SK-N-SH (cell line): ENCODE measurements at regions not wholly inside any gene's neighbourhood (a gene's known extent, or its start where the extent isn't known, plus 50 kb on each side); places are given as distances from the start of the nearest gene placed in this dataset.

Experiments
- CTCF ChIA-PET: fragments of 300-600, 350-600 bp; formaldehyde crosslinking; extraction: SDS; loops from one replicate; lab custom pipeline; 2021; lab: Yijun Ruan, JAX
- POLR2A ChIA-PET: fragments of 350-600 bp; sonication (Branson Sonifier 250); formaldehyde crosslinking; extraction: SDS; loops from one replicate; lab custom pipeline; 2020; ENCODE audit warnings: antibody characterized with exemption, inconsistent platforms; lab: Yijun Ruan, JAX
- DNase-seq: peaks from one replicate; pipeline ENCODE4 v3.0.0; 2012
- H2AFZ ChIP-seq: fragments of 200-600 bp; sonication (generic); 2 replicates; pipeline ENCODE4 v1.8.1; 2016; ENCODE audit warnings: antibody characterized with exemption, mild to moderate bottlenecking, low read depth
- H3F3A ChIP-seq: fragments of 200-600 bp; sonication (generic); replicated peaks from 2 replicates; pipeline ENCODE3; 2016; ENCODE audit warnings: antibody characterized with exemption, mild to moderate bottlenecking; ENCODE audit not compliant: insufficient read depth
- H3K27ac ChIP-seq, 2 experiments: fragments of 200-500 bp in 1 of 2; fragments of 200-600 bp in 1 of 2; sonication (Bioruptor generic) in 1 of 2; sonication (generic), shearing (Covaris generic) in 1 of 2; 2 replicates each; pipeline versions ENCODE4 v1.5.1 to v1.6.1; 2014 to 2016; ENCODE audit warnings: low read depth in 2 of 2, inconsistent platforms in 1 of 2, low read length in 1 of 2, mild to moderate bottlenecking in 1 of 2, mixed read lengths in 1 of 2
- H3K27me3 ChIP-seq: fragments of 200-600 bp; sonication (generic), shearing (Covaris generic); 2 replicates; pipeline ENCODE4 v1.6.1; 2016; ENCODE audit warnings: mixed run types; ENCODE audit not compliant: insufficient read depth
- H3K36me3 ChIP-seq, 2 experiments: fragments of 200-500 bp in 1 of 2; fragments of 200-600 bp in 1 of 2; sonication (Bioruptor generic) in 1 of 2; sonication (generic) in 1 of 2; replicated peaks in 1 of 2; 2 replicates each; pipeline versions ENCODE3 to v1.5.1; 2014 to 2016; ENCODE audit warnings: low read length in 1 of 2, mild to moderate bottlenecking in 1 of 2; ENCODE audit not compliant: insufficient read depth in 2 of 2, control insufficient read depth in 1 of 2
- H3K4me1 ChIP-seq, 2 experiments: fragments of 200-500 bp in 1 of 2; fragments of 200-600 bp in 1 of 2; sonication (Bioruptor generic) in 1 of 2; sonication (generic), shearing (Covaris generic) in 1 of 2; 2 replicates each; pipeline versions ENCODE4 v1.5.1 to v1.6.1; 2014 to 2016; ENCODE audit warnings: low read depth in 1 of 2, low read length in 1 of 2, mixed run types in 1 of 2; ENCODE audit not compliant: insufficient read depth in 2 of 2, control insufficient read depth in 1 of 2
- H3K4me2 ChIP-seq: fragments of 200-600 bp; sonication (generic), shearing (Covaris generic); 2 replicates; pipeline ENCODE4 v1.6.1; 2017; ENCODE audit warnings: mixed run types
- H3K4me3 ChIP-seq, 2 experiments: fragments of 200-500 bp in 1 of 2; fragments of 200-600 bp in 1 of 2; sonication (Bioruptor generic) in 1 of 2; sonication (generic), shearing (Covaris generic) in 1 of 2; 2 replicates each; pipeline versions ENCODE4 v1.5.1 to v1.8.1; 2014 to 2016; ENCODE audit warnings: low read depth in 2 of 2, inconsistent platforms in 1 of 2, low read length in 1 of 2, mild to moderate bottlenecking in 1 of 2, mixed read lengths in 1 of 2, moderate library complexity in 1 of 2
- H3K79me2 ChIP-seq: fragments of 200-600 bp; sonication (generic); 2 replicates; pipeline ENCODE4 v1.8.1; 2017; ENCODE audit warnings: mild to moderate bottlenecking; ENCODE audit not compliant: insufficient read depth
- H3K9ac ChIP-seq: fragments of 200-600 bp; sonication (generic); 2 replicates; pipeline ENCODE4 v1.6.1; 2017; ENCODE audit warnings: mixed run types
- H3K9me2 ChIP-seq: fragments of 200-600 bp; sonication (generic); 2 replicates; pipeline ENCODE4 v1.6.1; 2017; ENCODE audit warnings: mixed run types
- H3K9me3 ChIP-seq: fragments of 200-600 bp; sonication (generic); 2 replicates; pipeline ENCODE4 v1.6.1; 2017; ENCODE audit warnings: mixed run types, mild to moderate bottlenecking, moderate library complexity
- H4K20me1 ChIP-seq: fragments of 200-600 bp; sonication (generic); 2 replicates; pipeline ENCODE4 v1.6.1; 2017; ENCODE audit warnings: mild to moderate bottlenecking, mixed run types; ENCODE audit not compliant: insufficient read depth
- CHD2 ChIP-seq: fragments of 150-350 bp; IDR thresholded peaks from 2 replicates; pipeline ENCODE4 v1.6.1; 2018; ENCODE audit warnings: low read length; ENCODE audit not compliant: partially characterized antibody
- ELF1 ChIP-seq: IDR thresholded peaks from 2 replicates; pipeline ENCODE4 v1.4.0; 2012
- EZH2phosphoT487 ChIP-seq: fragments of 200-600 bp; sonication (generic); IDR thresholded peaks from 2 replicates; pipeline ENCODE4 v1.6.1; 2017; ENCODE audit warnings: low read depth, mixed run types, mild to moderate bottlenecking, antibody characterized with exemption, moderate library complexity, borderline replicate concordance
- FOSL2 ChIP-seq: IDR thresholded peaks from 2 replicates; pipeline ENCODE4 v1.4.0; 2012; ENCODE audit warnings: low read depth, mild to moderate bottlenecking, moderate library complexity, borderline replicate concordance
- MXI1 ChIP-seq: IDR thresholded peaks from 2 replicates; pipeline ENCODE4 v1.6.1; 2012; ENCODE audit warnings: mild to moderate bottlenecking, low read depth, low read length, improper control_type of control experiment
- NRF1 ChIP-seq: IDR thresholded peaks from 2 replicates; pipeline ENCODE4 v1.6.1; 2012; ENCODE audit warnings: low read depth, mild to moderate bottlenecking, low read length
- PBX3 ChIP-seq: IDR thresholded peaks from 2 replicates; pipeline ENCODE4; 2012
- POLR2AphosphoS5 ChIP-seq: IDR thresholded peaks from 2 replicates; pipeline ENCODE4 v1.6.1; 2012; ENCODE audit warnings: low read depth, low read length
- RCOR1 ChIP-seq: fragments of 150-350 bp; IDR thresholded peaks from 2 replicates; pipeline ENCODE4 v1.6.1; 2017; ENCODE audit warnings: antibody characterized with exemption, low read length
- RXRA ChIP-seq: IDR thresholded peaks from 2 replicates; pipeline ENCODE4 v1.4.0; 2012; ENCODE audit warnings: low read depth, mild to moderate bottlenecking, borderline replicate concordance
- WGBS: methylation state at CpG from one replicate; pipeline ENCODE4 v1.1.6; 2017; ENCODE audit warnings: low lambda C conversion rate; 5-methylcytosine and 5-hydroxymethylcytosine counted together
- TF ChIP-seq, protein P1 (sequence below): IDR thresholded peaks from 2 replicates; pipeline ENCODE4 v1.4.0; 2012; ENCODE audit warnings: low read depth

DNA sequence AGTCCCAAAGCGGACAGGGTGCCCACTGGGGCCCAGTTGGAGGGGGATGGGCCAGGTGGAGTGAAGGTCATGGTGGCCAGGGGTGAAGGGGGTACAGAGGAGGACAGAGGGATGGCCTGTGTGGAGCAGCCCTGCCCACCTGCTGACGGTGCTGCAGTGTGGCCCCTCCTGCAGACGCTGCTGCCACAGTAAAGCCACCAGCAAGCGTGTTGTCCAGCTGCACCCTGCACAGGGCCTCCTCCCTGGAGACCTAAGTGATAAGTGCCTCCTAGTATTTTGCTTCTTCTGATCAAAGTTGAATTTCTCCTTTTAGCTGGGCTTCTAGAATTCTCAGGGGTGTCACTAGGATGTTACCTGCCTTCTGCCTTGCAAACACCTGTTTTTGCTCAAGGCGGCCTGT, 299.3 kb upstream of the IRX4 start:
- Histone ChIP-seq H3K4me1 (no peaks in the 10 kb centered on the region), H3F3A (no peaks in the 10 kb centered on the region), H3K9me2 (no peaks in the 10 kb centered on the region), H3K27me3 (peaks cover 78% of the 10 kb centered on the region; the same call in 1 of the 2 replicates), H3K9me3 (no peaks in the 10 kb centered on the region), H3K9ac (no peak overlapping the region), H3K4me2 (no peak overlapping the region), H4K20me1 (no peaks in the 10 kb centered on the region), H3K36me3 (no peaks in the 10 kb centered on the region), H3K27ac (no peak overlapping the region), H3K79me2 (no peaks in the 10 kb centered on the region), H2AFZ (no peak overlapping the region), H3K4me3 (no peak overlapping the region)
- TF ChIP-seq EZH2phosphoT487 (no peak), MXI1 (no peak), POLR2AphosphoS5 (no peak), FOSL2 (no peak)
- no peak for DNase-seq
- 6% methylated on average over 5 of the region's 5 CpGs for WGBS
- CTCF ChIA-PET = no interaction called here
- POLR2A ChIA-PET = no interaction called here

GRCh38 chr5:2181557-2181956, 298.8 kb upstream of the IRX4 start:
- Histone ChIP-seq H3K36me3 (no peaks in the 10 kb centered on the region), H3K4me1 (no peaks in the 10 kb centered on the region), H3K27ac (no peak overlapping the region), H3K9me3 (no peaks in the 10 kb centered on the region), H3K27me3 (peaks cover 78% of the 10 kb centered on the region), H3F3A (no peaks in the 10 kb centered on the region), H3K4me2 (no peak overlapping the region), H3K4me3 (no peak overlapping the region), H3K79me2 (no peaks in the 10 kb centered on the region), H2AFZ (no peak overlapping the region), H4K20me1 (no peaks in the 10 kb centered on the region), H3K9me2 (no peaks in the 10 kb centered on the region), H3K9ac (no peak overlapping the region)
- TF ChIP-seq PBX3 (no peak), EZH2phosphoT487 (no peak), CHD2 (no peak), NRF1 (no peak), ELF1 (no peak), RXRA (no peak)
- TF ChIP-seq, protein P1, sequence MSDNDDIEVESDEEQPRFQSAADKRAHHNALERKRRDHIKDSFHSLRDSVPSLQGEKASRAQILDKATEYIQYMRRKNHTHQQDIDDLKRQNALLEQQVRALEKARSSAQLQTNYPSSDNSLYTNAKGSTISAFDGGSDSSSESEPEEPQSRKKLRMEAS = no peak
- WGBS = 49% methylated on average over 10 of the region's 17 CpGs
- ChIA-PET CTCF (no interaction called here), POLR2A (no interaction called here)
- DNase-seq = no peak

GRCh38 chr5:2181149-2181548, 298.4 kb upstream of the IRX4 start:
- no peaks in the 10 kb centered on the region for H3K9me3 ChIP-seq

More at GRCh38 chr5:2181149-2181548, 298.4 kb upstream of the IRX4 start:
- H4K20me1 ChIP-seq = no peaks in the 10 kb centered on the region
- no peak overlapping the region for H3K27ac ChIP-seq
- no peak for DNase-seq
- no peak overlapping the region for H3K9ac ChIP-seq
- no peaks in the 10 kb centered on the region for H3K4me1 ChIP-seq
- TF ChIP-seq, protein P1 = no peak
- TF ChIP-seq RCOR1 (no peak), EZH2phosphoT487 (no peak)
- TF ChIP-seq, all 33 proteins: peak for 0
- H3K79me2 ChIP-seq = no peaks in the 10 kb centered on the region
- H3K9me2 ChIP-seq = no peaks in the 10 kb centered on the region
- H2AFZ ChIP-seq = no peak overlapping the region
- H3K27me3 ChIP-seq = peaks cover 78% of the 10 kb centered on the region
- no peaks in the 10 kb centered on the region for H3K36me3 ChIP-seq
- no peaks in the 10 kb centered on the region for H3F3A ChIP-seq
- CTCF ChIA-PET = no interaction called here
- H3K4me3 ChIP-seq = no peak overlapping the region
- POLR2A ChIA-PET = no interaction called here
- no peak overlapping the region for H3K4me2 ChIP-seq
- 4% methylated on average over 7 of the region's 8 CpGs for WGBS
